ENCODE measurements at regions not wholly inside any gene's neighbourhood (a gene's known extent, or its start where the extent isn't known, plus 50 kb on each side); places are given as distances from the start of the nearest gene placed in this dataset.

DNA sequence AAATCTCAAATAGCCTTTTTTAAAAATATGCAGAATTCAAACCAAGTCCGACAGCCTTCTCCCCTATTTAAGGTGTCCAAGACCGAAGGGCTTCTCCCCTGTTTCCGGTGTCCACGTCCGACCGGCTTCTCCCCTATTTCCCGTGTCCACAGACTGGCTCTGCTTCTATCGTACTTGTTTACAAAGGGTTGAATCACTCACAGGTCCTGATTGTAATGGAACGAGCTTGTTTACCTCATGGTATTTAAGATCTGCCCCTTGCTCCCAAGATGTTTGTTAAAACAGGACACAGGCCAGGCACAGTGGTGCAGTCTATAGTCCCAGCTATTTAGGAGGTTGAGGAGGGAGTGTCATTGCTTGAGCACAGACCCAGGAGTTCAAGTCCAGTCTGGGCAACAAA is 90.4 kb upstream of the ROBO2 start:
- TF ChIP-seq POLR2A (IDR thresholded peaks at IDR 0.05; ENCODE audit: low read length) (no peak), GATA1 (IDR thresholded peaks at IDR 0.05; ENCODE audit: low read depth, low read length) (no peak)

Measured in erythroblast (primary cell).